GM19463 (cell line): ENCODE measurements at regions not wholly inside any gene's neighbourhood (a gene's known extent, or its start where the extent isn't known, plus 50 kb on each side); places are given as distances from the start of the nearest gene placed in this dataset.
A peak's percentile ranks its signal among the peaks of the same experiment; 100 is the strongest.

Source experiments
- ATAC-seq: cut with Tn5 transposase; IDR thresholded peaks from one replicate; pipeline ENCODE4 v1.9.1; 2021; ENCODE audit warnings: mild to moderate bottlenecking, moderate library complexity; ENCODE audit not compliant: unreplicated experiment

DNA sequence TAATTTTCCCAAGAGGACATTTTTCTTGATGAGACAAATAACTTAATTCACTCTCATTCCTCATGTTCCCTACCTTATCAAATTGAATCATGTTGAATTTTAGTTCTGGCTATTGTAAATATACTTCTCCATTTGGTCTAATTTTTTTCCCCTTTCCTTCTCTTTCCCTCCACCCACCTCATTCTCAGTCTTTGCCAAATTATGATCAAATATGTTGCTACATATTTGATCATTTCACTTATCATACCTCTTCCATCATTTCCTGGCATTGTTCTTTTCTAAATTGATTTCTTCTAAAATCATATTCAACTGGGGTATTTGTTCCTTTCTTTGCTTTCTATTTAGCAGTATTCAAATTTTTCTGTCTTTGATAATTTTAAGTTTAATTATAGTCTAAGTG is 52.3 kb downstream of the HDGFL1 start:
- ATAC-seq: no peak

DNA sequence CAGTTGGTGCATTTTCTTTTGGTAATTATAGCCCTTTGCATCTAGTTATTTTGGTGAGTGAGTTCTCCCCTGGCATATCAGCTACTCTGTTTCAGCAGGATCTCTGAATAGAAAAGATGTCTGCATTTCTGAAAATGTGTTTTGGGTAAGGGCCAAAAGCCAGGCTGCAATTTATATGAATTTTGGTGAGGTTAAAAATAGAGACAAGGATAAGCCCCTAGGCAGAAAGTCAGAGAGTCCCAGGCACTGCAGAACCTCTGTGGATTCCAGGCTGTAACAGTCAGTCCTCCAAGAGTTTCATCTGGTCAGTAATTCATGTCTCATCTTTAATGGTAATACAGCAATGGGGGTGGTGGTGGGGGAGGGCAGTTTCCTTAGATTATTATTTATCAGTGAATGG is 53.0 kb downstream of the HDGFL1 start:
- no peak for ATAC-seq

DNA sequence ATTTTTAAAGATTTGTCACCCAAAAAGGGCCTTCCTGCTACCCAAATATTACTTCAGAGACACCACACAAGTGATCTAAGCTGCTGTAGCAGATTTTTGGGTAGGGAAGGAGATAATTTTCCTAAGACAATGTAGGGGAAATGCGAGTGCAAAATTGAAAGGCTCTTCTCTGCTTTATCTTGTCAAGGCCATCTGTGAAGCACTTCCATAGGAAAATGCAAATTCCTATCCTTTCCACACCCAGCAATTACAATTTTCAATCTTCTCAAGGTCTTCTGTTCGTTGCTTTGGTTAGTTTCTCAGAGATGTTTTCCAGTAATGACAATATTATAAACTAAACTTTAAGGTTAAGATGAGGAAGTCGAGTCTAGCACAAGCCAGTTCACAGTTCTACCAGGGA is 53.4 kb downstream of the HDGFL1 start:
- ATAC-seq: no peak

DNA sequence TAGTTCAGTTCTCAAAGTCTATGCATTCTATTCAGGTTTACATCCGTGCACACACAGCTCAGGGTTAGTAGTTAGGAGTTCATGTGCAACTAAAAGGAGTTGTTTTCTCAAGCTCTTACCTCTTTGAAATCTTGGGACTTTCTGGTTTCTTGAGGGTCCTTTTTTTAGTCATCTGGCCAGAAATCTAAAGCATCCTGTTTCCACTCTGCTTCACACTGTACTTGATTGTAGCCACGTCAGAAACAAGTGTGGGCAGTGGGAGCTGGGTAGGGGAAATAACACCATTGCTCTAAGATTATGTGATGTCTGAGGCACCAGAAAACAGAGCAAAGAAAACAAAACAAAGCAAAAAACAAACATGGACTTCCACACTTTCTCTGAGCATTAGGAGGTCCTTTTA is 58.3 kb downstream of the HDGFL1 start:
- no peak for ATAC-seq

DNA sequence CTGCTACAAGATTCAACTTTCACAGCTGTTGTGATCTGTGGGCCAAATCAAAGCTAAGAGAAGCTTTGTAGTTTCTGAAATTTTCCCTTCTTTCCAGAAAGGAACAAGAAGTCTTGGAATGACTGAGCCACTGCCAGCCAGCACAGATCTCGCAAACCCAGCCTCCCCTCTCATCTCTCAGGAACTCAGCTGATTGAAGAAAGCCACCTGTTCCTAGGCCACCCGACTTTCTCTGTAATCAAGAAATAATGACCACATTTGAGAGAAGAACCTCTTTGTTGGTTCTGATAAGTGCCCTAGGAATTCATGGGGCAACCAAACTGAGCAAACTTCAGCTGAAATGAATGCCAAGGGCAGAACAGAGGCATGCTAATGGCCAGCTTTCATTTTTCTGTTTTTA is 61.7 kb downstream of the HDGFL1 start:
- ATAC-seq: no peak

DNA sequence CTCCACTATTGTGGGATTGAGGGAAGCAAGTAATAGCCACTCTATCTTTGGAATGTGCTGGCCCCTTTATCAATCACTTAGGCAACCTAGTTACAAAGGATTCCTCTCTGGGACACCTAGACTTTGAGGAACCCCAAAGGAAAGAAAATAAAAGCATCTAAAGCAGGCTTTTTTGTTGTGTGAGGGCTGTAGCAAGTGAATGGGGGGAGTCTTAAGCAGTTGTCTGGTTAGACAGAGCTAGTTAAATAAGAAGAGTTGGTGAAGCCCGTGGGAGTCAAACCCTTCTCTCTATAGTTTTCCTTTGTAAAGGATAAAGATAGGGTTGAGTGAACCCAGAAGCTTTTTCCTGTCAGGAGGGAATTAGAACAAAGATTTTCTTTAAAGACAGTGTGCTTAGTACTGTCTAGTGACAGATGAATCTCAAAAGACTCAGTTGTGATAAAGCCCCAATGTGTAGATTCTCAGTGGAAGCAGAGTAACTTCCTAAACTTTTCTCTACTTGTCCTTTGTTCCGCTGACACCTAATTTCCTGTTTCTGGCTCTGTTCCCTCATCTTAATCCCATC is 63.3 kb downstream of the HDGFL1 start:
- no peak for ATAC-seq

DNA sequence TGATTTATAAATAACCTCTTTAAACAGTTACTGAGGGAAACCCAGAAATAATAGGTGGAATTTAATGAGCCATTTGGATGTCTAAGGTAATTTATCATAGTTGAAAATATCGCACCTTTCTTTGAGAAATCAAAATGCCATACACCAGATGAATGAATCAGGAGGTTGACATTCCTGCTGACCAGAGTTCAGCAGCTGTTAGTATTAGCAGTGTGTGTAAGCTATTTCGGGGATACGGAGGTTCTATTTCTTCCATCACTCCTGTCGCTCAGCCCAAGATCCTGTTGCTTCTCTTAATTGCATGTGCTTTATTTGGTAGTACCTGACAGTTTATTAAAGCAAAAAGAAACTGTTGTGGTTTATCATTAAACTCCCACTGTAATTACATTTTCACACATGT is 67.1 kb downstream of the HDGFL1 start:
- no peak for ATAC-seq

DNA sequence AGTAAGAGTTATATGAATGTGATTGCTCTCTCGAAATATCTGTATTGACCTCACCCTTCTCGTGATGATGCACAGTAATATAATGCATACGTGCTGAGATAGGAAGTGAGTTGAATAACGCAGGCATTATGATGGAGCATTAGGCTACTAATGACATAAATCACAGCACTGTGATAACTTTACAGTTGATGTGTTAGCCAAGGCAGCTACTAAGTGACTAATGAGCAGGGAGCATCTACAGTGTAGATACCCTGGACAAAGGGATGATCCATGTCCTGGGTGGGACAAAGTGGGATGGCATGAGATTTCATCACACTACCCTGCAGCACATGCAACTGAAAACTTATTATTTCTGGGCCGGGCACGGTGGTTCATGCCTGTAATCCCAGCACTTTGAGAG is 68.4 kb downstream of the HDGFL1 start:
- no peak for ATAC-seq

DNA sequence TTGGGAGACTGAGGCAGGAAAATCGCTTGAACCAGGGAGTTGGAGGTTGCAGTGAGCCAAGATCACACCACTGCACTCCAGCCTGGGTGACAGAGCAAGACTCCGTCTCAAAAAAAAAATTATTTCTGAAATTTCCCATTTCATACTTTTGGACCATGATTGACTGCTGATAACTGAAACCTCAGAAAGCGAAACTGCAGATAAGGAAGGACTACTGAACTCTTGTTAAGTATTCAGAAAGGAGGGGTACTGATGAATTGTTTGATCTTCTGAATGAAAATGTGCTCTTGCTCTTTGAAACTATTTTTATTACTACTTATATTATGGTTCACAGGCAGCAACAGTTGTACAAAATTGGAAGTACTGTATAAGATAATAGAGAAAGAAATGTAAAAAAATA is 69.0 kb downstream of the HDGFL1 start:
- no peak for ATAC-seq

DNA sequence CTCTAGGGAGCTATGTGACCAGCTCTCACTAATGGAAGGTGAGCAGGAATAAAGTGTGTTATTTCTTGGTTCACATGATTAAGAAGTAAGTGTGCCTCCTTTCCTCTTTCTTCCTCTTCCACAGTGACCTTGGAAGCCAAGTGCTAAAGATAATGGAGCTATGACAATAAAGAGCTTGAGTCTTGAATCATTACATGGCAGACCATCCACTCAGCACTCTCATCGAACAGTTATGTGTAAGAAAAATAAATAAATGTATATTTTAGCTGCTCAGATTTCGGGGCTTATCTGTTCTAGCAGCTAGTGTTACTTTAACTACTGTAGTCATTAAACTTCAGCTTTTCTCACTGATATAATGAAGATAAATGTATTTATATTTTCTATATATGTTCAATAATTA is 72.9 kb downstream of the HDGFL1 start:
- no peak for ATAC-seq

DNA sequence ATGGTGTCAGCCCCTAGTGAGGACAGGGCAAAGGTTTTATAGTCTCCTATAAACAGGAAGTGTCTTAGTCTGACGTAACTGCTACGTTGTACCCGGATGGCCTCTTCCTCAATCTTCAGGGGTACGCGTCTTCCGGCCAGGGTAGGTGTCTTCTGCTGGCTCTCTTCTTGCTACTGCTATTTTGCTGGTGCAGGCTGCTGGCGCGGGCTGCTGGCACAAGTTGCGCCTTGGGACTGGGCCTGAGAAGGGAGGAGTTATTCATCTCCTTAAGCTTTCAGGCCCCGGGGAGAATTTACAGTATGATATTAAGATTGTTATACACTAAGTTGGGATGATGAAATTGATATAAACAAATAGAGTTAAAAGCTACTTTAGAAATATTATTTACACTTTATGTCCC is 74.4 kb downstream of the HDGFL1 start:
- no peak for ATAC-seq

DNA sequence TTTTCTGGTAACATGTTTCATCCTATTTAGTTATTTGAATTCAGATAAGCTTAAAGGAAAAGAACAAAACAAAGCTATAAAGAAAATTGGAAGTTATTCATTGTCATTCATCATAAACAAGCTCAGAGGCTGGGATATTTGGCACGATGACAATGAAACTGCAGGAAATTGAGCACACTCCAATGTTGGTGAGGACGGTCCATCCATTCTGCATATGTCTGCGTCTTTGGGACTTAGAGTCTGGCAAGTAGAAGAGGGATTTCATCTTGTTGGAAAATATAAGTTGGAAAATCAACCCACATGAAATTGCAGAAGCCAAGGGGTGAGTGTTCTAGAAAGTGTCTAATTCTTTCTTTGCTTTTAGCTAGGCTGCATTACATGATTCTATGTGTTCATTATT is 78.4 kb downstream of the HDGFL1 start:
- ATAC-seq: no peak

DNA sequence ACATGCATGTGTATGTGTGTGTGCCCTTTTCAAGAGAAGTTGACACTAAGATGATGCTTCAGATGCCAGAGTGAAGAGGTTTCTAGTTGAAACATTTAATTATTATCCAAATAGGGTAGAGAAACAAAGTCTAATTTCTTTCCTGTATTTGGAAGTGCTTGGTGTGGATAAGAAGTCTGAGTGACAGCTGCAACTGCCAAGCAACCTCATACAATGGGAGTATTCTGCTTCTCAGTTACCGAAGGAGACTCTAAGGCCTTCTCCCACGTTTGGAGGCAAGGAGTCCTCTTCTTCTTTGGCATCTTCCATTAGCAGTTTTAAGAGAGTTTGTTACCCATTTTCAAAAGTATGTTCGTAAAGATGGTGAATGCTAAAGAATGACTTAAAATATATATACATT is 82.4 kb downstream of the HDGFL1 start:
- no peak for ATAC-seq

DNA sequence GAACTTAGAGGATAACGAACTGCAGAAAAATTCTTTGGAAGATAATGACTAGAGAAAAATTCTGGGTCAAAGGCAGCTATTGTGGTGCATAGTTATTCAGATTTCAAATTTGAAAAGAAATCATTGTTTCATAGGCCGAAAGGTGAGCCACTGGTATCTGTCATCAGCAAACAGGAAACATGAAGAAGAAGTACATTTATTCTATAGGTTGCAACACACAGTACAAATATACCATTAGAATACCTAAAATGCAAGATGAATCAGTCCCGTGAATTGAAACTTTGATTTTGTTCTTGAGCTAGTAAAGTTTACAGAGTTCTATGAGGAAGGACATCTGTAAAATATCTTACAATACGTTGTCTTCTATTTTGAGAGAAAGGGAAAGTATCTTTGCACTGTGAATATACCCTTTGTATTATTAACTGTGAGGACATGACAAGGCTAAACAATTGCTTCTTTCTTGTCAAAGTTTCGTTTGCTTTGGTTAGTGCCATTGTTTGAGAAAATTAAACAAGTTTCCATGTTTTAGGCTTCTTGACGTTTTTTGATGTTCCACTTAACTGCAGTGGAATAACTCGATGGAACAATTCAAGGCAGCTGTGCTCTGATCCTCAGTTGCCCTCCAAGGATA is 84.7 kb downstream of the HDGFL1 start:
- no peak for ATAC-seq

DNA sequence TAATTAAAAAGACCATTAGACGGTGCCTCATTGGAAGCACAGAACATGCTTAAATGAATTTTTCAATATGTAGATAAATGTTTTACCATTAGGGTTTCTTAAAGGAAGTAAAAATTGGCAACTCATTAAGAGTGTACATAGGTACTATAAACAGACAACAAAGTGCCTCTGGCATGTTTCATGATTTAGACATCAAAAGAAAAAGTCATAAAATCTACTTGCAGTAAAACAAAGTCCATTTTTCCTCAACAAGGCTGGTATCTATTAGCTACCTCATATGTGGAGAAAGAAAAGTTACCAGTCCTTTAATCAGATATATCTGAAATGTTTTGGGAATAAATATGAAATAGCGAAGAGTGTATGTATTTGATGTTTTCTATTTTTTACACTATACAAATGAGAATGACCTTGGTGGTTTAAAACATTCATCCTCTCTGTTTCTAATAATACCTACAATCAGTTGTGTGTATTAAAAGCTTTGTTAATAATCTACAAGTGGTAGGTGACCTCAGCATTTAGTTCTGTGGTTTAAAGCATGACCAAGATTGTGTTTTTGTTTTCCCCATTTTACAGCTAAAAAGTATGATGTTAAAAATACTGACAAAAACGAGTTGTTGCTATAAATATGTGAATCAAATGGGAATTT is 87.5 kb downstream of the HDGFL1 start:
- ATAC-seq: peak; percentile 56

DNA sequence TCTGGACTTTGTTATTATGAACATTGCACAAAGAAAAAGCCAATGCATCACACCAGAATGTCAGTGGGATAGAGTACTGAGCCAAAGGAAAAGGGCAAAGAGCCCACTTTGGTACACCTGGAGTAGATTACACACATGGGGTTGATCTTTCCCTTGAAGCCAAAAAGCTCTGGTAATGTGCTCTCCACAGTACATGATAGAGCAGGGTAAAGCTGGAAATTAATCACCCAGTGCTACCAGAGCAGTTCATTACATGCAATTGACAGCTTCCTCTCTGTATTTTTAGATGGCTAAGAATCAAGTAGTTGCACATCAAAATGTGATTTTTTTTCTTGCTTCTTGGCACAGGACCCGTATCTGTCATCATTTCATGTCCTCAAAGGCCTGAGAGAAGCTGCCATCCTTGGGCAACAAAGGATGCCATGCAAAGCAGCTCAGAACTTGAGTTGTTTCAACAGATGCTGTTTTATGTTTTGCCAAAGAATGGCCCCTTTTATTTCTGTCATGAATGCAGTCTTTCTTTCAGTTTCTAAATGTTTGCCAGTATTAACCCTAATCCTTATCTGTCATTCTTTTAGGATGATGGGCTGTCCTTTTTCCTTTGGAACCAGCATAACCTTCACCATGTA is 88.1 kb downstream of the HDGFL1 start:
- no peak for ATAC-seq

DNA sequence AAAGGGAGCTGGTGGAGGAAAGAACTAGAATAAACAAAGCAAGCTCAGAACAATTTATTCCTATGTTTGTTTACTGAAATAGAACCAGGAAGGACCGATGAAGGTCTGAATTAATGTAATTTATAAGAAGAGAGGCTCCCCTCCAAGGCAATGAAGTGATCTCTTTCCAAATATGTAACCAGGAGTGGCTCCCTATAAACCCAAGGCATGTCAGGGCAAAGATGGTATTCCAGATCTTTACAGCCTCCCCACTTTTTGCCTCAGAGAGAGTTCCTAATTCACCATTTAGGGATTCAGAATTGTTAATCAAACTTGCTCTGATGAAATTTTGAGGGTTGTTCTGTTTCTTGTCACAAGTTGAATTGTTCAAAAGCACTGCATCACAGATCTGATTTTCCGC is 88.8 kb downstream of the HDGFL1 start:
- ATAC-seq: no peak

DNA sequence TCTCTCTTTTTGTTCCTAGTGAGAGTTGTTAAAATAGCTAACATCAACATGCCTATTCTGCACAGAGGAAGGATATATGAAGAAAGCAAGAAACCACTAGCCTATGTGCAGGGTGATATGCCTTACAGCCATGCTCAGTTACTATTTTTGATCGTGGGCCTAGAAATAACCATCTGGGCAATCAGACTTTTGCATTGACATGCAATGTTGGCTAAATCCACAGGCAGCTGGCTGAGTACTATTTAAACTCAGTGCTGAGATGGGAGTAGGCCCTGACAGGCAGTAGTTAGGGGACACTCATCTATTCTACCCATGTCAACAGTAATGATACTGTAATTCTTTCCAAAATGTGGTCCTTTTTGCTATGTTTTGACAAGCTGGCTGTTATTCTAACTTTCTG is 89.6 kb downstream of the HDGFL1 start:
- no peak for ATAC-seq

DNA sequence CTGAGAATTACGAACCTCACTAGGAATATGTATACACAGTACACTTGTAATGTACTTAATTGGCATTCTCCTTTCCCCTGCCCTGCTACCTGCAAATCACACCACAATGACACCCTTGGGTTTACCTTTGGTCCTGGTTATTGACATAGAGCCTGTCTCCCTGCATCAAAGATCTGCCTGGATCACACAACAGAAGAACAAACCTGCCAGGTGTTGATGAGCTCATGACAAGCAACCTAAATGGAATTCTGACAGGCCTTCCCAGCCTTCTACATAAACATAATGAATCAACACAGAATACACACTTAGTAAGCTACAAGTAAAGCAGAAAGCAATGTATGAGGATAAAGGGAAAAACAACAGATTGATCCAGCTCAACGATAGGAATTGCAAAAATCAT is 95.6 kb downstream of the HDGFL1 start:
- ATAC-seq: no peak

DNA sequence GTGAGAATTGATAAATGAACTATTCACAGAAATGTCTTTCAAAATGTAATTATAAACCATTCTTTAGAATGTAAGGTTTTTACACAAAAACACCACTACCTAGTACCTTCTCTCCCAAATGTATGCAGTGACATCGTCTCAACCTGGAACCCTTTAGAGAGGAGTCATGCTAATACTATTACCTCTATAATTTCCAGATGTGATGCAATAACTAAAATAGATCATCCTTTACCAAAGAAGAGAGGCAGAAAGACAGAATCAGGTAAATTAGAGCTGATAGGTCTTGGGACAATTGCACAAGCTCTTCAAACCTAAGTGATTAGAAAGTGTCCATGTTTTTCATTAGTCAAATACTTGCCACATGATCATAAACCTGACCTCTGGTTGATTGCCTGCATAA is 96.7 kb downstream of the HDGFL1 start:
- no peak for ATAC-seq

DNA sequence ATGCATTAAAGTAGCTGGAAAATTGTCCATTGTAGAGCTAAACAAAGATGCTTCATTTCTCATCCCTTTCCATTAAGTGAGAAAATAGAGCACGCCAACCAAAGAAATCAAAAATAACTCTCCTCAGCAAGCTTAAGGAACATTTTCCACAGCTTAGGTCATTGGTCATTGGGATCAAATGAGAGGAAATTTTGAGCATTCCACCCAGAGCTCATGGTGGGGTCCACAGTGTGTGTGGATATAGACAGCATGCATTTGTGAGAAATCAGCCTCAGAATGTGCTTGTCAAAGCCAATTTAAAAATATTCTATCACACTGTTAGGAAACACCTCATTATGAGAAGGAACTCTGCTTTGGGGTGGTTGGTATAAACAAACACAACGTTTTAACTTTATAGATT is 97.2 kb downstream of the HDGFL1 start:
- no peak for ATAC-seq

DNA sequence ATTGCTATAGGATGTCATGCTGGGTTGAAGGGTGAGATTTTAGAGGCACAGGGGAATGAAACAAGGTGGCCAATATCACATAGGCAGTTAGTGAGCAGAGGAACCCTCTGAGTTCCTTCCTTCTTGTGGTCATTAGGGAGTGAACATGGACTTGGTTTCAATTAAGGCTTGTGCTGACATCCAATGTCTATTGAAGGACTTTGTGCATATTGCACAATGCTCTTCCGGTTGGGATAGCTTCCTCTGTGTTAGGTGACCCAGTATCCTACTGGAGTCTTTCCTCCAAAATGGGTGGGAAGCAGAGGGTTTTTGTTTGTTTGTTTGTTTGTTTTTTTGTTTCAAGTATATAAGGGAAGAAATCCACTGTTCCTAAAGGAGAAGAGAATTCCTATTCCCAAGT is 98.5 kb downstream of the HDGFL1 start:
- ATAC-seq: no peak
